ENCODE measurements at regions not wholly inside any gene's neighbourhood (a gene's known extent, or its start where the extent isn't known, plus 50 kb on each side); places are given as distances from the start of the nearest gene placed in this dataset.

DNA sequence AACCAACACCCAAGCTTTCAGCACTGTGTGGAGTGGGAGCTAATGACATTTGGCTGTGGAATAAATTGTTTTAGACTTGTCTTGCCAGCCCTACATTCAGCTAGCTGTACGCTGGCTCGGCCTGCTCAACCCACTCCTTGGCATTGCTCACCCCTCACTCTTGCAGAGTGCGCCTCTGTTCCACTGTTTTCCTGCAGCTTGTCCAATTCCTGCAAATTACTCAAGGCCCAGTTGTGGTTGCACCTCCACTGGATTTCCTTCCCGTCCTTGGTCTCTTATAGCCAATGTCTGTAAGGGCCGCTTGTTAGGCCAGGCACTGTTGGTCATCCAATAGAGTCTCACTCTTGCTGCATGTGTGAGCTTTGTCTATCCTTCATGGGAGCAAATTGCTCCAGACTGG lies 55.5 kb upstream of the ADRA1D start:
- DNase-seq (ENCODE audit: low read depth in 1 of 2, low spot score in 1 of 2), result no peak
- no peaks in the 10 kb centered on the region for H3K9me3 ChIP-seq (ENCODE audit: low read depth)
- H3K4me3 ChIP-seq, result no peak overlapping the region
- no peaks in the 10 kb centered on the region for H3K36me3 ChIP-seq
- no peak overlapping the region for H3K27ac ChIP-seq
- no peaks in the 10 kb centered on the region for H3K27me3 ChIP-seq
- TF ChIP-seq, protein P1, sequence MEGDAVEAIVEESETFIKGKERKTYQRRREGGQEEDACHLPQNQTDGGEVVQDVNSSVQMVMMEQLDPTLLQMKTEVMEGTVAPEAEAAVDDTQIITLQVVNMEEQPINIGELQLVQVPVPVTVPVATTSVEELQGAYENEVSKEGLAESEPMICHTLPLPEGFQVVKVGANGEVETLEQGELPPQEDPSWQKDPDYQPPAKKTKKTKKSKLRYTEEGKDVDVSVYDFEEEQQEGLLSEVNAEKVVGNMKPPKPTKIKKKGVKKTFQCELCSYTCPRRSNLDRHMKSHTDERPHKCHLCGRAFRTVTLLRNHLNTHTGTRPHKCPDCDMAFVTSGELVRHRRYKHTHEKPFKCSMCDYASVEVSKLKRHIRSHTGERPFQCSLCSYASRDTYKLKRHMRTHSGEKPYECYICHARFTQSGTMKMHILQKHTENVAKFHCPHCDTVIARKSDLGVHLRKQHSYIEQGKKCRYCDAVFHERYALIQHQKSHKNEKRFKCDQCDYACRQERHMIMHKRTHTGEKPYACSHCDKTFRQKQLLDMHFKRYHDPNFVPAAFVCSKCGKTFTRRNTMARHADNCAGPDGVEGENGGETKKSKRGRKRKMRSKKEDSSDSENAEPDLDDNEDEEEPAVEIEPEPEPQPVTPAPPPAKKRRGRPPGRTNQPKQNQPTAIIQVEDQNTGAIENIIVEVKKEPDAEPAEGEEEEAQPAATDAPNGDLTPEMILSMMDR (IDR thresholded peaks at IDR 0.05; ENCODE audit: low read depth, low read length), result no peak
- no peaks in the 10 kb centered on the region for H3K4me1 ChIP-seq (ENCODE audit: low read depth)

DNA sequence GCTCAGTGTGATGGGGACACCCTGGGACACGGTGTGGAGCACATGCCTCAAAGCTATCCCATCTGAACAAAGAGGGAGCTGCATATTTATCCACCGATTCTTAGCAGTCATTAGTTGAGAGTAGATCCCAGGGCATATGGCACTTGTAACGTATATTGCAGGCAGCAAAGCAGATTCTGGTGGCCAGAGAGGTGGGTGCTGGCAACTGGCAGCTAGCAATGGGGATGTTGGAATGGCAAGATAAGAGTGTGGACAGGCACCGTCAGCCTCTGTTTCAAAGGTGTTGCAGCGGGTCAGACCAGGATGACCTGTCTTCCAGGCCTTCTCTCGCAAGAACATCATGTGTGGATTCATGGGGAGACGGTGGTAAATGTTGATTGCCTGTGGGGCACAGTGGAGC lies 54.0 kb upstream of the ADRA1D start:
- Histone ChIP-seq H3K36me3 (no peaks in the 10 kb centered on the region), H3K27ac (no peak overlapping the region), H3K9me3 (ENCODE audit: low read depth) (no peaks in the 10 kb centered on the region), H3K27me3 (no peaks in the 10 kb centered on the region), H3K4me3 (no peak overlapping the region), H3K4me1 (ENCODE audit: low read depth) (no peaks in the 10 kb centered on the region)
- DNase-seq (ENCODE audit: low read depth in 1 of 2, low spot score in 1 of 2), result no peak
- TF ChIP-seq, protein P1 (IDR thresholded peaks at IDR 0.05; ENCODE audit: low read depth, low read length), result no peak

DNA sequence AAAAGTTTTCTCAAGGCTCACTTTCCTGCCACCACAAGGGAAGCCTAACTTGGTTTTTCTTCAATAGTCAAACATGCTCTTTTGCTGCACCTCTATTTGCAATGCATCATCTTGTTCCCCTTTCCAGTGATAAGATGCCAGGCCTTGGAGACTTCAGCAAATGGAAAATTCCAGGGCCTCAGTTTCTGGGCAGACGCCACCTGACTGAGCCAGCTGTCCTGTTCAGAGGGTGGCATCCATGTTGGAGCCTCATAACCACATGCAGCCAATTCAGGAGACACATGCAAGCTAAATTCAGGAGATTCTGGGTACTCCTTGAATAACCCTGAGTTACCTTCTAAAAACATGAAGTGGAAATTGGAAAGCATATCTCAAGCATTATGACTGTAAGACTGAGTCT lies 51.8 kb upstream of the ADRA1D start:
- Histone ChIP-seq H3K27ac (no peak overlapping the region), H3K36me3 (no peaks in the 10 kb centered on the region), H3K4me3 (no peak overlapping the region), H3K27me3 (no peaks in the 10 kb centered on the region), H3K9me3 (ENCODE audit: low read depth) (no peaks in the 10 kb centered on the region), H3K4me1 (ENCODE audit: low read depth) (no peaks in the 10 kb centered on the region)
- no peak for DNase-seq (ENCODE audit: low read depth in 1 of 2, low spot score in 1 of 2)
- TF ChIP-seq, protein P1 (IDR thresholded peaks at IDR 0.05; ENCODE audit: low read depth, low read length), result no peak

DNA sequence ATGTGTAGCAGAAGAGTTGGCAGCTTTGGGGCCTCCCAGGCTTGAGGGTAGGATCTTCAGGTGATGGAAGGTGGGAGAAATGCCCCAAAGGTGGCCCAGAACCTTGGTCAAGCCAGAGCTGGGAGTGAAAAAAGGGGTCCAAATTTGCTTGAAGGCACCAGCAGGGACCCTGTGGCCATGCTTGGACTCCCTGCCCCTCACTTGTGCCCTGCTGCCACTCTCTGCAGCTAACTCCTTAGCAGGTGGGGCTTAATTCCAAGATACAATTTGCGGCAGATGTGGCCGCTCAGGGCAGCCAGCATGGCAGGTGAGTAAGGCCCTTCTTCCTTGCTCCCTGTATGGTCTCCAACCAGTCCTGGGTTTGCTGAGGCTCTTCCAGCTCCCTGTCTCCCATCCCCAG lies 51.3 kb upstream of the ADRA1D start:
- Histone ChIP-seq H3K4me1 (ENCODE audit: low read depth) (no peaks in the 10 kb centered on the region), H3K36me3 (no peaks in the 10 kb centered on the region), H3K4me3 (no peak overlapping the region), H3K27me3 (no peaks in the 10 kb centered on the region), H3K27ac (no peak overlapping the region), H3K9me3 (ENCODE audit: low read depth) (no peaks in the 10 kb centered on the region)
- TF ChIP-seq, protein P1 (IDR thresholded peaks at IDR 0.05; ENCODE audit: low read depth, low read length), result no peak
- DNase-seq (ENCODE audit: low read depth in 1 of 2, low spot score in 1 of 2), result no peak

DNA sequence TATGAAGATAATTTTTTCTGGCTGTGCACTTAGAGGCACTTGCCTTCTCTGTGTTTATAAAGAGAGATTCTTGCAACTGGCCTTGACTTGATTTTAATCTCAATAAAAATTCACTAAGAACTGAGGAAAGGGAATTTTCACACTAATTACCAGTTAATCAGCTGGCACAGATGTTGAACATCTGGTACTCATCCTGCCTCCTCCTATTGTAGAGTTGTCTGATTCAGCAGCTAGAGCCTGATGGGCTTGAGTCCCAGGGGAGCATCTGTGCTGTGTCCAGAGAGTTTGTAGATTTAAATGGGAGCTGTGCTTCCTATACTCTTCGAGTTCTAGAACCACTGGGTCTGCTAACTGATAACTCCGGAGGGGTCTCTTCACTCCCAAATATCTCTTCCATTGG lies 50.7 kb upstream of the ADRA1D start:
- Histone ChIP-seq H3K27ac (no peak overlapping the region), H3K9me3 (ENCODE audit: low read depth) (no peaks in the 10 kb centered on the region), H3K4me3 (no peak overlapping the region), H3K4me1 (ENCODE audit: low read depth) (no peaks in the 10 kb centered on the region), H3K36me3 (no peaks in the 10 kb centered on the region), H3K27me3 (no peaks in the 10 kb centered on the region)
- TF ChIP-seq, protein P1 (IDR thresholded peaks at IDR 0.05; ENCODE audit: low read depth, low read length), result no peak
- DNase-seq (ENCODE audit: low read depth in 1 of 2, low spot score in 1 of 2), result no peak

DNA sequence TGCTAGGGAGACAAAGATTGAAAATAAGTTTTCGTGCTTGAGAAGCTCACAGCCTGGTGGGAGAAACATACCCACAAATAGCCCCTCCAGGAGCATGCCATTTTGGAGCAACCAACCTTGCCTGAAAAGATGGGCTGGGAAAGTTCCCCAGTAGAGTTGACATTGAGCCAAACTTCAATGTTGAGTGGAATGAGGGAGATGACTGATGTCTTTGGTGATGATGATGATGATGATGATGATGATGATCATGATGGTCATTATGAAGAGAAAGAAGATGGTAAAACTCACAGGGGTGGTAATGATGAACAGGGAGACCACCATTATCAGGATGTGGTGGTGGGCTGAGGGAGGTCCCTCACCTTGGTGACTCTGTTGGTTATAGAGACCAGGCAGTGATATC lies 50.1 kb upstream of the ADRA1D start:
- no peaks in the 10 kb centered on the region for H3K4me1 ChIP-seq (ENCODE audit: low read depth)
- DNase-seq (ENCODE audit: low read depth in 1 of 2, low spot score in 1 of 2), result no peak
- no peaks in the 10 kb centered on the region for H3K9me3 ChIP-seq (ENCODE audit: low read depth)
- no peak overlapping the region for H3K4me3 ChIP-seq
- no peaks in the 10 kb centered on the region for H3K36me3 ChIP-seq
- H3K27ac ChIP-seq, result no peak overlapping the region
- TF ChIP-seq, protein P1 (IDR thresholded peaks at IDR 0.05; ENCODE audit: low read depth, low read length), result no peak
- no peaks in the 10 kb centered on the region for H3K27me3 ChIP-seq
